Mesenchymal stem cell (in vitro differentiated cells and primary cell): ENCODE measurements at regions not wholly inside any gene's neighbourhood (a gene's known extent, or its start where the extent isn't known, plus 50 kb on each side); places are given as distances from the start of the nearest gene placed in this dataset.

Experiments
- DNase-seq: peaks from one replicate; pipeline ENCODE4 v3.0.0-alpha.2; 2013
- H2AFZ ChIP-seq: one replicate; pipeline ENCODE4 v1.6.1; 2013; ENCODE audit warnings: low read depth, mild to moderate bottlenecking, control low read depth, inconsistent platforms, low read length, moderate library complexity
- H2AK5ac ChIP-seq: 2 replicates; pipeline ENCODE4 v1.6.1; 2013; ENCODE audit warnings: low read length, moderate library complexity, mild to moderate bottlenecking, inconsistent platforms; ENCODE audit not compliant: severe bottlenecking
- H2BK120ac ChIP-seq: one replicate; pipeline ENCODE4 v1.6.1; 2013; ENCODE audit warnings: low read depth, mild to moderate bottlenecking, inconsistent platforms, low read length, moderate library complexity
- H2BK12ac ChIP-seq, 2 experiments: one replicate each; pipeline ENCODE4 v1.6.1; 2013; ENCODE audit warnings: inconsistent platforms in 2 of 2, low read length in 2 of 2, mild to moderate bottlenecking in 2 of 2, moderate library complexity in 2 of 2, control low read depth in 1 of 2
- H2BK15ac ChIP-seq: one replicate; pipeline ENCODE4 v1.6.1; 2013; ENCODE audit warnings: mild to moderate bottlenecking, low read depth, inconsistent platforms; ENCODE audit not compliant: poor library complexity, severe bottlenecking
- H2BK5ac ChIP-seq: 2 replicates; pipeline ENCODE4 v1.6.1; 2013; ENCODE audit warnings: low read depth, mild to moderate bottlenecking, low read length, control low read depth, inconsistent platforms; ENCODE audit not compliant: poor library complexity, severe bottlenecking
- H3K14ac ChIP-seq, 2 experiments: one replicate each; pipeline ENCODE4 v1.6.1; 2013; ENCODE audit warnings: inconsistent platforms in 2 of 2, low read length in 2 of 2, control low read depth in 1 of 2, mild to moderate bottlenecking in 1 of 2, moderate library complexity in 1 of 2
- H3K18ac ChIP-seq, 2 experiments: one replicate each; pipeline ENCODE4 v1.6.1; 2013; ENCODE audit warnings: inconsistent platforms in 2 of 2, low read length in 2 of 2, control low read depth in 1 of 2, low read depth in 1 of 2, mild to moderate bottlenecking in 1 of 2
- H3K23ac ChIP-seq, 2 experiments: one replicate each; pipeline ENCODE4 v1.6.1; 2013; ENCODE audit warnings: inconsistent platforms in 2 of 2, low read length in 2 of 2, mild to moderate bottlenecking in 2 of 2, moderate library complexity in 2 of 2, control low read depth in 1 of 2
- H3K27ac ChIP-seq: 2 replicates; pipeline ENCODE4 v1.5.1; 2013; ENCODE audit warnings: mild to moderate bottlenecking, moderate library complexity, low read length, control low read depth, inconsistent platforms; ENCODE audit not compliant: poor library complexity, severe bottlenecking
- H3K27me3 ChIP-seq, 2 experiments: 2 replicates each; pipeline versions ENCODE4 v1.6.1 to v1.7.0; 2013; ENCODE audit warnings: low read length in 2 of 2, mild to moderate bottlenecking in 2 of 2, moderate library complexity in 2 of 2, control low read depth in 1 of 2, inconsistent platforms in 1 of 2; ENCODE audit not compliant: control insufficient read depth in 1 of 2, insufficient read depth in 1 of 2
- H3K36me3 ChIP-seq, 2 experiments: 2 replicates each; pipeline versions ENCODE4 v1.6.1 to v1.7.0; 2013; ENCODE audit warnings: low read length in 2 of 2, control low read depth in 1 of 2, inconsistent platforms in 1 of 2, low read depth in 1 of 2, mild to moderate bottlenecking in 1 of 2; ENCODE audit not compliant: insufficient read depth in 2 of 2, control insufficient read depth in 1 of 2
- H3K4ac ChIP-seq, 2 experiments: one replicate each; pipeline ENCODE4 v1.6.1; 2013; ENCODE audit warnings: inconsistent platforms in 2 of 2, low read length in 2 of 2, mild to moderate bottlenecking in 2 of 2, moderate library complexity in 2 of 2, control low read depth in 1 of 2, low read depth in 1 of 2
- H3K4me1 ChIP-seq: 2 replicates; pipeline ENCODE4 v1.6.1; 2013; ENCODE audit warnings: low read depth, low read length, control low read depth; ENCODE audit not compliant: control insufficient read depth, insufficient read depth
- H3K4me2 ChIP-seq: 2 replicates; pipeline ENCODE4 v1.6.1; 2013; ENCODE audit warnings: low read length, mild to moderate bottlenecking, inconsistent platforms; ENCODE audit not compliant: poor library complexity, severe bottlenecking
- H3K4me3 ChIP-seq, 2 experiments: 2 replicates each; pipeline versions ENCODE4 v1.5.1 to v1.7.0; 2013; ENCODE audit warnings: low read length in 2 of 2, mild to moderate bottlenecking in 2 of 2, control low read depth in 1 of 2, low read depth in 1 of 2; ENCODE audit not compliant: insufficient read depth in 1 of 2
- H3K79me1 ChIP-seq: replicated peaks from 2 replicates; pipeline ENCODE4 v1.6.1; 2013; ENCODE audit warnings: mild to moderate bottlenecking, control low read depth, low read length, inconsistent platforms; ENCODE audit not compliant: poor library complexity, severe bottlenecking
- H3K9ac ChIP-seq: 2 replicates; pipeline ENCODE4 v1.7.0; 2013; ENCODE audit warnings: mild to moderate bottlenecking, low read length, moderate library complexity
- H3K9me3 ChIP-seq: 2 replicates; pipeline ENCODE4 v1.7.0; 2013; ENCODE audit warnings: mild to moderate bottlenecking, low read length; ENCODE audit not compliant: control insufficient read depth
- H4K8ac ChIP-seq: one replicate; pipeline ENCODE4 v1.6.1; 2013; ENCODE audit warnings: inconsistent platforms, mild to moderate bottlenecking, low read length, moderate library complexity
- H4K91ac ChIP-seq: one replicate; pipeline ENCODE4 v1.6.1; 2013; ENCODE audit warnings: mild to moderate bottlenecking, low read length, inconsistent platforms
- WGBS: methylation state at CpG from one replicate; pipeline ENCODE4 v1.1.7; 2013; ENCODE audit warnings: mixed read lengths; 5-methylcytosine and 5-hydroxymethylcytosine counted together

DNA sequence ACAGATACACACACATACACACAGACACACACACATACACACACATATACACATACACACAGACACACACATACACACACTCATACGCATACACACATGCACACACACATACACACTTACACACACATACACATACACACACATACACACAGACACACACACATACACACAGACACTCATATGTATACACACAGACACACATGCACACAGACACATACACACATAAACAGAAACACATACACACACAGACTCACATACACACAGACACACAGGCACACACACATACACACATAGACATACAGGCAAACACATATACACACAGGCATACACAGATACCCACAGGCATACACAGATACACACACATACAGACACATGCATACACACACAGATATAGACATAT is 143.9 kb upstream of the LYZL2 start:
- Histone ChIP-seq H3K4me2 (no peak overlapping the region), H3K18ac (peak overlapping the region in 1 of 2 experiments; percentile 50), H2AK5ac (no peak overlapping the region), H3K9ac (no peak overlapping the region), H2BK120ac (no peak overlapping the region), H3K4me3 (no peak overlapping the region), H3K4ac (no peak overlapping the region), H4K91ac (no peak overlapping the region), H2BK15ac (no peak overlapping the region), H2BK5ac (no peak overlapping the region), H3K23ac (no peak overlapping the region), H3K36me3 (no peaks in the 10 kb centered on the region), H4K8ac (no peak overlapping the region), H3K14ac (peak overlapping the region in 1 of 2 experiments; percentile 23), H3K27me3 (no peaks in the 10 kb centered on the region), H3K79me1 (no peaks in the 10 kb centered on the region), H3K27ac (no peak overlapping the region), H2BK12ac (no peak overlapping the region), H2AFZ (no peak overlapping the region), H3K9me3 (peaks cover 25% of the 10 kb centered on the region), H3K4me1 (peaks cover 5% of the 10 kb centered on the region)
- no peak for DNase-seq
- 93% methylated on average over 1 of the region's 1 CpG for WGBS

DNA sequence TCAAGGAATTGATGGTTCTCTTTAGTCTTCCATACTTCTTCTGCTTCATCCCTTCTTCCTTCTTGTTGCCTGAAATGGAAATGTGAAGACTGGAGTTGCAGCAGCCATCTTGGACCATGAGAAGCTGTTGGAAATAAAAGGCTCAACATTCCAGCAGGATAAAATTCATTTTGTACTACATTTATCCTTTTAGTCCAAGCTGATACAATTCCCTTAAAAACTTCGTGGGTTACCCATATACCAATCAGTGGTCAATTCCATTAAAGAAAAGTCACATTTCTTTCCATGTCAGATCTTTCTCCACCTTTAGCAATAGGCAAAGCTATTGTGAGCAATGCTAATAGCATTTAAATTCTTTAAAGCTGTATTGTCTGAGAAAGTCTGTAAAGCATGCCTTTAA is 141.3 kb upstream of the LYZL2 start:
- no peak overlapping the region for H3K4ac ChIP-seq
- 35% methylated on average over 1 of the region's 1 CpG for WGBS

DNA sequence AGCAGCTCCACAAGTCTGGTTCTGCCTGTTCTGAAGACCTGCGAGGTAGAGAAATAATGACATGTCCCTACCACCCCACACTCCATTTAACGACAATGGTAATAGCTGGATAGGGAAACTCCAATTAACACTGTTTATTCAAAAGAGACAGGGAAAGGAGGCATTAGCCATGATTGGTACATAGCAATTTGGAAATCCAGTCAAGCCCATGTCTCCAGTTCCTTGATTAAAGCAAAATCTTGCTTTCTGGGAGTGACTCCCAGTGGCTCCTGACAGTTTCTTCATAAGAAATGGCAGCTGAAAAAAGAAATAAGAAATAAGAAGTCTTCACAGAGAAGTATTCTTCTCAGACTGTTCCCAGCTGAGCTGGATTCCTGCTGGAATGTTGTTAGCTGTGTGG is 140.7 kb upstream of the LYZL2 start:
- Histone ChIP-seq H2AFZ (no peak overlapping the region), H2BK120ac (no peak overlapping the region), H2BK15ac (no peak overlapping the region), H4K91ac (no peak overlapping the region), H3K9ac (no peak overlapping the region), H3K4me2 (no peak overlapping the region), H3K36me3 (no peaks in the 10 kb centered on the region), H3K9me3 (peaks cover 25% of the 10 kb centered on the region), H3K18ac (no peak overlapping the region), H3K14ac (no peak overlapping the region), H3K4me3 (peak overlapping the region in 1 of 2 experiments; percentile 11), H2BK5ac (no peak overlapping the region), H2AK5ac (no peak overlapping the region), H3K23ac (no peak overlapping the region), H4K8ac (no peak overlapping the region), H3K27ac (no peak overlapping the region), H3K79me1 (no peaks in the 10 kb centered on the region), H3K27me3 (no peaks in the 10 kb centered on the region), H3K4me1 (no peaks in the 10 kb centered on the region), H3K4ac (no peak overlapping the region), H2BK12ac (no peak overlapping the region)
- no peak for DNase-seq
- WGBS: 100% methylated on average over 1 of the region's 2 CpGs

More for the DNA sequence above, 141.3 kb upstream of the LYZL2 start:
- Histone ChIP-seq H3K27ac (no peak overlapping the region), H3K9me3 (peaks cover 25% of the 10 kb centered on the region), H3K79me1 (no peaks in the 10 kb centered on the region), H2BK15ac (no peak overlapping the region), H4K8ac (no peak overlapping the region), H3K36me3 (no peaks in the 10 kb centered on the region), H2AFZ (no peak overlapping the region), H3K4me2 (no peak overlapping the region), H3K4me3 (no peak overlapping the region), H2BK12ac (no peak overlapping the region), H3K18ac (no peak overlapping the region), H2BK120ac (no peak overlapping the region), H3K9ac (no peak overlapping the region), H2AK5ac (no peak overlapping the region), H4K91ac (no peak overlapping the region), H2BK5ac (no peak overlapping the region), H3K27me3 (no peaks in the 10 kb centered on the region), H3K14ac (no peak overlapping the region), H3K23ac (no peak overlapping the region), H3K4me1 (peaks cover under 1% of the 10 kb centered on the region)
- no peak for DNase-seq

DNA sequence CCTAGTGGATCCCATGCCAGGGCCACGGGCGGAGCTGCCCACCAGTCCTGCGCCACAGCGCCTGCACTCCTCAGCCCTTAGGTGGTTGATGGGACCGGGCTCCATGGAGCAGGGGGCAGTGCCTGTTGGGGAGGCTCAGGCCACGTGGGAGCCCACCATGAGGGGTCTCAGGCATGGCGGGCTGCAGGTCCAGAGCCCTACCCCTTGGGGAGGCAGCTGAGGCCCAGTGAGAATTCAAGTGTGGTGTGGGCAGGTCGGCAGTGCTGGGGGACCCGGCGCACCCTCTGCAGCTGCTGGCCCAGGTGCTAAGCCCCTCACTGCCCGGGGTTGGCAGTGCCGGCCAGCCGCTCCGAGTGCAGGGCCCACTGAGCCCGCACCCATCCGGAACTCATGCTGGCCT is 139.8 kb upstream of the LYZL2 start:
- Histone ChIP-seq H2BK15ac (no peak overlapping the region), H3K4me1 (no peaks in the 10 kb centered on the region), H2BK12ac (no peak overlapping the region), H2AK5ac (no peak overlapping the region), H3K4me2 (no peak overlapping the region), H3K9me3 (peaks cover 25% of the 10 kb centered on the region), H3K18ac (no peak overlapping the region), H3K4ac (no peak overlapping the region), H3K23ac (no peak overlapping the region), H2BK120ac (no peak overlapping the region), H3K79me1 (no peaks in the 10 kb centered on the region), H3K36me3 (no peaks in the 10 kb centered on the region), H3K14ac (no peak overlapping the region), H2BK5ac (no peak overlapping the region), H4K91ac (no peak overlapping the region), H3K27ac (no peak overlapping the region), H3K4me3 (no peak overlapping the region), H3K27me3 (no peaks in the 10 kb centered on the region), H3K9ac (no peak overlapping the region), H4K8ac (no peak overlapping the region), H2AFZ (no peak overlapping the region)
- no peak for DNase-seq
- WGBS: 95% methylated on average over 16 of the region's 16 CpGs
